HG02852 (cell line): ENCODE measurements at regions not wholly inside any gene's neighbourhood (a gene's known extent, or its start where the extent isn't known, plus 50 kb on each side); places are given as distances from the start of the nearest gene placed in this dataset.
"Not testable (repeated sequence)": the region's sequence is repeated elsewhere in the genome, so short reads cannot be mapped to it uniquely, and the experiment has no call there.

Source experiments
- ATAC-seq: cut with Tn5 transposase; IDR thresholded peaks from one replicate; pipeline ENCODE4 v1.9.1; 2021; ENCODE audit warnings: mild to moderate bottlenecking, moderate library complexity; ENCODE audit not compliant: unreplicated experiment

DNA sequence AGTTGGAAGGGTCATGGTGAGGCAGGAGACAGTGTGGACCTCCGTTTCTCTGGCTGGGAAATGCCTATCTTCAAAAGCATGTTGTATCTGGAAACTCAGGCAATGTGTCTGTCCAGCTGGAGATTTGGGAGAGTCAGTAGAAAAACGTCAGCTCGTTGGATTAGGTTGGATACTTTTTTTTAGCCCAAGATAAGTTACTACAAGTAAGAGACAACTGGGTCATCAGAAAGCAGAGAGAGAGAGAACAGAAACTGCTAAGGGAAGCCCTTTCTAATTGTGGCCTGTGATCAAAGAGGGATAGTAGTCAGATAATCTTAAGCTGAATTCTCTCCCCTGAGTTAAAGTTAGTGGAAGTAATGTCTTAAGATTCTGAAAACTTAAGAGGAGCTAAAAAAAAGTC lies 78.9 kb upstream of the ZNF280D start:
- ATAC-seq: no peak

DNA sequence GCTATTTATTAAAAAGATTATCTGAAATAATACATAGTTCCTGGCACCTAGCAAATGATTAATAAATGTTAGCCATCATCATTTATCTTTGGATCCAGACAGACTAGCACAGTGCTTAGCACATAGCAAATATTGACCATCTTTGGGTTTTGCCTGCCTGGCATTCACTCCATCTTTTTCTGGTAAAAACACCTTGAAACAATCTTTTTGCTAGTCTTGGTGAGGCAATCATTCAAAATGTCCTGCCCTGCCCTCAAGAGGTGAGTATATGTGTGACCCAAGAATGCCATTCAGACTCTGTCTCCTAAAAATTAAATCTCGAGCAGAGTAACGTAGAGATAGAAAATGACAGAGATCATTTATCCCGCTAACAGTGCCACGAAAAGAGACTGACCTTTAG lies 78.3 kb upstream of the ZNF280D start:
- no peak for ATAC-seq

DNA sequence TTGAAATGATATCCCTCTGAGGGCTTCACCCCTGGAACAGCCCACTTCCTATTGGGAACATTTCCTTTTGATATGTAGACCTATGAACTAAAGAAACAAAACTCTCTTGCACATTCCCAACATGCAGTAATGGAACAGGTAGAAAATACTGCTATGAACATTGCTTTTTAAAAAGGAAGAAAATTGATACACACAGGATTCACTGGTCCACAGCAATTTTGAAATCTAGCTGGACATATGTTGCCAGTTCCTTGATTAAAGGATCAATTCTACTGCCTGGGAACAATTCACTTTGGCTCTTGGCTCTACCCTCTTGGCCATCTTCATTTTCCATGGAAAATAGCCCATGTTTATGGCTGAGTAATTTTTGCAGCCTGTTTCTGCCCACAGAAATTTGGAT lies 74.9 kb upstream of the ZNF280D start:
- no peak for ATAC-seq

- ATAC-seq: no peak
Observed at GRCh38 chr15:56806148-56806536, 72.8 kb upstream of the ZNF280D start.

- peak; percentile 61 for ATAC-seq
Observed at GRCh38 chr15:56805466-56806147, 72.3 kb upstream of the ZNF280D start.

GRCh38 chr15:56804938-56805337 lies 71.6 kb upstream of the ZNF280D start:
- no peak for ATAC-seq

DNA sequence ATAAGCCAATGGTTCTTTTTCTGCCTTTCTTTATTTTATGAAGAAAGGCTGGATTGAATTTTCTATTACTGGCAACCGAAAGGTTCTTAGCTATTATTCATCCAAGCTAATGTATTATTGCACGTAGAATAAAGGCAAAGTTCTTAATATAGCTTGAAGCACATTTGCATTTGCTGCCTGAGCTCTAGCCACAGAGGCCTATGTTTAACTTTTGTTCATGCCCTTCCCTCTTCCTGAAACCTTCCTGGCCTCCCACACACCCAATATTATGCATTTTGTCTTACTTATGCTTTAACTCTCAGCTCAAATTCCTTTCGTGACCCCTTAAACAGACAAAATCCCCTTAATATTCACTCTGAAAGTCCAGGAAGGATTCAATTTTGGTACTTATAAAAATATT lies 71.0 kb upstream of the ZNF280D start:
- ATAC-seq: peak; percentile 64

DNA sequence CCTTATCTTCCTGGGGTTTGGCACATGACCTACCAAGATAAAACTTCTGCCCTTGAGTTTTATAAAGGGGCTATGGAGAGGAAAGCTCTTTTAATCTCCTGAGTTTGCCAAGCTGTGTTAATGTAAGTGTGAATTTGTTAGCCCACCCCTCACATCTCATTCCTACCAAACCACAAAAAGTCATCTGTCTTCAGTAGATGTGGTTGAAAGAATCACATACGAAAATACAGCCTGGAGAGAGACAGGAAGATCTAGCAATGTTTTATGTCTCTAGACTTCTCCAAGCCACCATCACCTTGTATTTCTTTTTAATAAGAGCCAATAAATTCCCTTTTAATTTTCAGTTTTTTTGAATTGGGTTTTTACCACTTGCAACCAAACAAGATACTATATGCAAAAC lies 68.9 kb upstream of the ZNF280D start:
- ATAC-seq: no peak

GRCh38 chr15:56798639-56799038 lies 65.3 kb upstream of the ZNF280D start:
- ATAC-seq: peak; percentile 75

- ATAC-seq: no peak
Observed at GRCh38 chr15:56797720-56798275, 64.5 kb upstream of the ZNF280D start.

DNA sequence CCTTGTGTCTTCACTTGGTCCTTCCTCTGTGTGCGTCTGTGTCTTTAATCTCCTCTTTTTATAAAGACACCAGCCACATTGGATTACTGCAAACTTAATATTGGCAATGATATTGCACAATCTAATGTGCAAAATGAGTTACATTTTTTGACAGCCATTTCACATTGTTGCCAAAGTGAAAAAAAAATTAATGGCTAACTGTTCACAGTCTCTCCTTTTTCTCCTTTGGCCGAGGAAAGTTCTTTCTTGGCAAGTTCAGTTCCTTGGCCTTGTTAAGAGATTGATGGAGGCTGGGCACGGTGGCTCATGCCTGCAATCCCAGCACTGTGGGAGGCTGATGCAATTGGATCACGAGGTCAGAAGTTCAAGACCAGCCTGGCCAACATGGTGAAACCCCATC lies 62.2 kb upstream of the ZNF280D start:
- ATAC-seq: no peak

DNA sequence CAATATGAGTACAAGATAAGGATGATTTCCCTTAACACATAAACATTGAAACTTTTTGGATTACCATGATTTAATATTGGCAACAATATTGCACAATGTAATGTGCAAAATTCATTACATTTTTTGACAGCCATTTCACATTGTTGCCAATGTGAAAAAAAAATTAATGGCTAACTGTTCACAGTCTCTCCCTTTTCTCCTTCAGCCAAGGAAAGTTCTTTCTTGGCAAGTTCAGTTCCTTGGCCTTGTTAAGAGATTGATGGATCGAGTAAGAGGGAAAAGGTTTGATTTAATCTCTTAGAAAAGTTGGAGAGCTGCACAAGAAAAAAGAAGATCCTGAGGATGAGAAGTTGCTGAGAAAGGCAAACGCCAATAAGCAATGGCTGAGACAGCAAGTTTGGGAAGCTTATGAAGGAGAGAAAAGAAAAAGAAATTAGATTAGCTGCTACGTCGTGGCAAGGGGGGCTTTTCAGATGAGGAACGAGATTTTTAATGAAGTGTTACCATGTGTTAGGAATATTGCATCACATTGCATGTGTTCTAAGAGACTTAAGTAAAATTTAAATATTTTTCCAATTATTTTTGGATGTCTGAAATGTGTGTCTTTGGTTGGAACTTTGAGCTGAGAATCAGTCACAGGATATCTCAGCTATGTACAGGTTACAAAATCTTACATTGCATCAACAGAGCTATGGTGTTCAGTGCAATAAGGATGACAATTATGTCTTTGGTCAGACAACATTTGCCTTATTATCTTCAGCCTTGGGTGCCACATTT lies 61.4 kb upstream of the ZNF280D start:
- no peak for ATAC-seq

DNA sequence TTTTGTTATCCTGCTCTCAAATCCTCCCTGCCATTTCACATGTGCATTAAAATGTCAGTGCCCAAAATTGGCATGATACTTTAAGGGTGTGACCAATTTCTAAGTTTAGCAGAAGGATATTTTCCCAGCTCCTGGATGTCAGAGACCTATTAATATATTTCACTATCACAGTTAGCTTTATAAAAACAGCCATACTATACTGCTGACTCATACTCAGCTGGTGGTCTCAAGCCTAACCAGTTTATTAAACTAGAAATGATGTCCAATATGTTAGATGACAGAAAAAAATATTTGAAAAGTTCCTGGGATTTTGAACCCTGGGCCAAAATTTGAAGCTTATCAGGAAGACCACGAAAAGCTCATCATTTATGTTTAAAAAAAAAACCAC lies 60.9 kb upstream of the ZNF280D start:
- ATAC-seq: no peak

DNA sequence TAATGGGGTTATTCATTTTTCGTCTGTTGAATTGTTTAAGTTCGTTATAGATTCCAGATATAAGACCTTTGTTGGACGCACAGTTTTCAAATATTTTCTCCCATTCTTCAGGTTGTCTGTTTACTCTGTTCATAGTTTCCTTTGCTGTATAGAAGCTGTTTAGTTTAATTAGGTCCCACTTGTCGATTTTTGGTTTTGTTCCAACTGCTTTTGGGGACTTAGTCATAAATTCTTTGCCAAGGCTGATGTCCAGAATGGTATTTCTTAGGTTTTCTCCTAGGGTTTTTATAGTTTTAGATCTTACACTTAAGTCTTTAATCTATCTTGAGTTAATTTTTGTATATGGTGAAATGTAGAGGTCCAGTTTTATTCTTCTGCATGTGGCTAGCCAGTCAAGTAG lies 58.9 kb upstream of the ZNF280D start:
- no peak for ATAC-seq

DNA sequence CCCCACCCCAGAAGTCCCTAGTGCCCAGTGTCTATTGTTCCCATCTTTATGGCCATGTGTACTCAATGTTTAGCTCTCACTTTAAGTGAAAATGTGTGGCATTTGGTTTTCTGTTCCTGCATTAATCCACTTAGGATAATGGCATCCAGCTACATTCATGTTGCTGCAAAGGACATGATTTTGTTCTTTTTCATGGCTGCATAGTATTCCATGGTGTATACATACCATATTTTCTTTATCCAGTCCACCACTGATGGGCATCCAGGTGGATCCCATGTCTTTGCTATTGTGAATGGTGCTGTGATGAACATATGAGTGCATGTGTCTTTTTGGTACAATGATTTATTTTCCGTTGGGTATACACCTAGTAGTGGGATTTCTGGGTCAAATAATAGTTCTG lies 58.2 kb upstream of the ZNF280D start:
- not testable (repeated sequence) for ATAC-seq

GRCh38 chr15:56788359-56788758 lies 55.0 kb upstream of the ZNF280D start:
- no peak for ATAC-seq

- ATAC-seq: peak; percentile 61
Observed at GRCh38 chr15:56786966-56787365, 53.7 kb upstream of the ZNF280D start.

- no peak for ATAC-seq
Observed at GRCh38 chr15:56783857-56784661, 50.8 kb upstream of the ZNF280D start.

DNA sequence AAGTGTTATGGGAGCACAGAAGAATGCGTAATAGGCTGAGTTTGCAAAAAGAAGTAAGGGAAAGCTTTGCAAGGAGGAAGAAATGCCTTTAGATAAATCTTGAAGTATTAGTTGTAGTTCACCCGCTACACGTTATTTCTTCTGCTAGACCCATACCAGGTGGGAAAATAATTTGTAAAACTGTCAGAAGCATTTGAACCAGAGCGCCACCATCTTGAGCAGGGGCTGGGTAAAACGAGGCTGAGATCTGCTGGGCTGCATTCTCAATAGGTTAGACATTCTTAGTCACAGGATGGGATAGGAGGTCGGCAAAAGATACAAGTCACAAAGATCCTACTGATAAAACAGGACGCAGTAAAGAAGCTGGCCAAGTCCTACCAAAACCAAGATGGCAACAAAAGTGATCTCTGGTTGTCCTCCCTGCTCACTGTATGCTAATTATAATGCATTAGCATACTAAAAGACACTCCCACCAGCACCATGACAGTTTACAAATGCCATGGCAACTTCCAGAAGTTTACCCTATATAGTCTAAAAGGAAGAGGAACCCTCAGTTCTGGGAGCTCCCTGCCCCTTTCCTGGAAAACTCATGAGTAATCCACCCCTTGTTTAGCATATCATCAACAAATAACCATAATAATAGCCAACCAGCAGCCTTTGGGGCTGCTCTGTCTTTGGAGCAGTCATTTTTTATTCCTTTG lies 50.0 kb upstream of the ZNF280D start:
- ATAC-seq: no peak
